ENCODE measurements at regions not wholly inside any gene's neighbourhood (a gene's known extent, or its start where the extent isn't known, plus 50 kb on each side); places are given as distances from the start of the nearest gene placed in this dataset.

- FAIRE-seq (no peak), DNase-seq (ENCODE audit: low read depth in 1 of 2, low spot score in 2 of 2) (no peak)
- ChIA-PET CTCF (ENCODE audit: partially characterized antibody) (interaction anchor here (0.8 kb wide), 1 partner anchor 12 kb away, joined by 3 read pairs; no protein-coding TSS in a partner anchor), POLR2A (ENCODE audit: partially characterized antibody) (no interaction called here)
- no peak overlapping the region for H4K8ac ChIP-seq (ENCODE audit: extremely low read depth, insufficient read depth, low read length)
- no peaks in the 10 kb centered on the region for H3K9me3 ChIP-seq (ENCODE audit: insufficient read depth in 2 of 2, low read depth in 1 of 2, low read length in 1 of 2)
- no peak overlapping the region for H3K4me2 ChIP-seq (ENCODE audit: insufficient read depth in 1 of 2, low read depth in 2 of 2, low read length in 2 of 2)
- no peak overlapping the region for H3K18ac ChIP-seq (ENCODE audit: extremely low read depth, low read length)
- no peak overlapping the region for H3K9ac ChIP-seq (replicated peaks in 1 of 4; ENCODE audit: extremely low read depth in 1 of 4, low read depth in 3 of 4, low read length in 3 of 4)
- no peak overlapping the region for H2AFZ ChIP-seq (ENCODE audit: low read length)
- no peaks in the 10 kb centered on the region for H3K79me2 ChIP-seq (ENCODE audit: control insufficient read depth in 1 of 2, insufficient read depth in 2 of 2, low read length in 2 of 2)
- H2AK5ac ChIP-seq (ENCODE audit: low read depth, low read length) = no peak overlapping the region
- H3K56ac ChIP-seq (replicated peaks; ENCODE audit: insufficient read length, low read depth, low read length) = no peak overlapping the region
- H3K23me2 ChIP-seq (ENCODE audit: low read depth, low read length) = no peaks in the 10 kb centered on the region
- no peak overlapping the region for H4K5ac ChIP-seq (ENCODE audit: insufficient read length, low read depth, low read length)
- no peaks in the 10 kb centered on the region for H3K79me1 ChIP-seq (ENCODE audit: low read depth, low read length)
- no peak overlapping the region for H2BK15ac ChIP-seq (ENCODE audit: low read length)
- no peak overlapping the region for H2BK120ac ChIP-seq (replicated peaks; ENCODE audit: low read depth, low read length)
- H3K27me3 ChIP-seq (replicated peaks in 1 of 4; ENCODE audit: control insufficient read depth in 3 of 4, extremely low read depth in 1 of 4, insufficient read depth in 3 of 4, low read length in 3 of 4) = no peaks in the 10 kb centered on the region
- H4K91ac ChIP-seq (replicated peaks; ENCODE audit: insufficient read length, low read length) = no peak overlapping the region
- H3K4me1 ChIP-seq (replicated peaks in 1 of 4; ENCODE audit: control insufficient read depth in 3 of 4, insufficient read depth in 4 of 4, low read length in 3 of 4) = no peaks in the 10 kb centered on the region; a peak in 1 of 7 replicates
- H4K20me1 ChIP-seq (replicated peaks in 1 of 2; ENCODE audit: control insufficient read depth in 1 of 2, insufficient read depth in 2 of 2, low read length in 2 of 2) = no peaks in the 10 kb centered on the region
- H3K4me3 ChIP-seq (ENCODE audit: extremely low read depth in 1 of 4, insufficient read depth in 2 of 4, low read depth in 3 of 4, low read length in 4 of 4) = no peak overlapping the region
- TF ChIP-seq SAP30 (IDR thresholded peaks at IDR 0.05; ENCODE audit: insufficient read depth, insufficient replicate concordance, low read length) (no peak), HDAC6 (IDR thresholded peaks at IDR 0.05; ENCODE audit: low read depth, low read length) (no peak), ZNF274 (IDR thresholded peaks at IDR 0.05; ENCODE audit: borderline replicate concordance, extremely low read depth, low read length) (no peak), KDM1A (IDR thresholded peaks at IDR 0.05; ENCODE audit: borderline replicate concordance, low read length) (no peak), RFX5 (IDR thresholded peaks at IDR 0.05; ENCODE audit: borderline replicate concordance, low read depth, low read length) (no peak), SP1 (IDR thresholded peaks at IDR 0.05; ENCODE audit: low read depth, low read length) (no peak), MAFK (IDR thresholded peaks at IDR 0.05; ENCODE audit: low read depth, low read length) (no peak), GTF2F1 (IDR thresholded peaks at IDR 0.05; ENCODE audit: borderline replicate concordance, low read depth, low read length) (no peak), BRCA1 (IDR thresholded peaks at IDR 0.05; ENCODE audit: low read depth, low read length) (no peak), RAD21 (IDR thresholded peaks at IDR 0.05 in 1 of 2, conservative IDR thresholded peaks at IDR 0.05 in 1 of 2; ENCODE audit: low read depth in 2 of 2, low read length in 2 of 2) (no peak), PHF8 (conservative IDR thresholded peaks at IDR 0.05; ENCODE audit: low read depth, low read length) (no peak), SUZ12 (IDR thresholded peaks at IDR 0.05; ENCODE audit: low read length) (no peak)
- no peak overlapping the region for H3K27ac ChIP-seq (ENCODE audit: low read depth, low read length)
- H2BK5ac ChIP-seq (ENCODE audit: low read depth, low read length) = no peak overlapping the region
- no peak overlapping the region for H3K23ac ChIP-seq (ENCODE audit: insufficient read length)
- no peak overlapping the region for H3K14ac ChIP-seq (ENCODE audit: insufficient read length)
- H2BK12ac ChIP-seq (ENCODE audit: low read depth, low read length) = no peak overlapping the region
- H3K4ac ChIP-seq (replicated peaks; ENCODE audit: insufficient read length, low read depth, low read length) = no peak overlapping the region
- H2BK20ac ChIP-seq (ENCODE audit: low read length) = no peak overlapping the region
- H3K36me3 ChIP-seq (ENCODE audit: control insufficient read depth in 2 of 4, insufficient read depth in 4 of 4, low read length in 3 of 4) = no peaks in the 10 kb centered on the region
- WGBS, 2 experiments (ENCODE audit: extremely low coverage in 1 of 2, insufficient coverage in 1 of 2, insufficient read length in 1 of 2, insufficient replicate concordance in 2 of 2, low coverage in 1 of 2, low lambda C conversion rate in 2 of 2, missing lambda C conversion rate in 1 of 2) = 93% methylated on average over 7 of the region's 7 CpGs; no CpG with 5 or more reads in 1 of the 2 experiments
Measured at GRCh38 chr3:177838766-177839350, 641.6 kb upstream of the TBL1XR1 start.
